B cell (primary cell): ENCODE measurements at regions not wholly inside any gene's neighbourhood (a gene's known extent, or its start where the extent isn't known, plus 50 kb on each side); places are given as distances from the start of the nearest gene placed in this dataset.

Source experiments
- ATAC-seq: fragments of 200-7000 bp; cut with Tn5 transposase; one replicate; pipeline ENCODE4 v1.10.0; 2021; ENCODE audit warnings: low read depth, mild to moderate bottlenecking, moderate number of reproducible peaks, moderate library complexity
- CTCF ChIA-PET: fragments of 350-600 bp; sonication (Branson Sonifier 250); formaldehyde crosslinking; loops from one replicate; lab custom pipeline; 2021; ENCODE audit warnings: antibody characterized with exemption, inconsistent platforms; lab: Charles Lee
- POLR2A ChIA-PET: fragments of 350-600 bp; sonication (Branson Sonifier 250); formaldehyde crosslinking; loops from one replicate; lab custom pipeline; 2021; ENCODE audit warnings: antibody characterized with exemption; lab: Charles Lee
- DNase-seq: peaks from one replicate; pipeline ENCODE4 v3.0.0; 2013
- H2AFZ ChIP-seq: 2 replicates; pipeline ENCODE4 v1.6.1; 2012; ENCODE audit warnings: mild to moderate bottlenecking, low read depth, low read length; ENCODE audit not compliant: insufficient read depth, poor library complexity, severe bottlenecking
- H3K27ac ChIP-seq, 2 donors: 1 replicate in 1 of 2; 2 replicates in 1 of 2; pipeline ENCODE4 v1.5.1; 2012 to 2013; ENCODE audit warnings: low read length in 2 of 2, mild to moderate bottlenecking in 2 of 2, moderate library complexity in 1 of 2
- H3K27me3 ChIP-seq, 4 experiments: fragments of 200-600 bp in 1 of 4; sonication (generic) in 1 of 4; replicated peaks in 1 of 4; 1 replicate in 2 of 4; 2 replicates in 2 of 4; pipeline versions ENCODE4 v1.6.1 to v1.7.0; 2013 to 2016; ENCODE audit warnings: low read length in 3 of 4, mild to moderate bottlenecking in 2 of 4, mixed read lengths in 1 of 4, moderate library complexity in 1 of 4; ENCODE audit not compliant: insufficient read depth in 4 of 4, control insufficient read depth in 3 of 4; ENCODE audit errors: control extremely low read depth in 1 of 4
- H3K36me3 ChIP-seq, 2 experiments: replicated peaks in 1 of 2; 1 replicate in 1 of 2; 2 replicates in 1 of 2; pipeline versions ENCODE4 v1.6.1 to v1.7.1; 2013; ENCODE audit warnings: low read length in 1 of 2; ENCODE audit not compliant: insufficient read depth in 2 of 2, control insufficient read depth in 1 of 2; ENCODE audit errors: control extremely low read depth in 1 of 2, extremely low read depth in 1 of 2
- H3K4me1 ChIP-seq, 2 donors: fragments of 200-600 bp in 1 of 2; sonication (generic) in 1 of 2; 1 replicate in 1 of 2; 2 replicates in 1 of 2; pipeline versions ENCODE4 v1.5.1 to v1.6.1; 2013 to 2017; ENCODE audit warnings: low read length in 2 of 2; ENCODE audit not compliant: control insufficient read depth in 2 of 2, insufficient read depth in 2 of 2
- H3K4me2 ChIP-seq: replicated peaks from 2 replicates; pipeline ENCODE3; 2012; ENCODE audit warnings: mild to moderate bottlenecking, low read depth, low read length; ENCODE audit not compliant: poor library complexity, severe bottlenecking
- H3K4me3 ChIP-seq, 5 experiments: fragments of 200-600 bp in 1 of 5; sonication (generic) in 1 of 5; 1 replicate in 3 of 5; 2 replicates in 2 of 5; pipeline versions ENCODE4 v1.5.1 to v1.7.0; 2011 to 2016; ENCODE audit warnings: low read length in 4 of 5, mild to moderate bottlenecking in 4 of 5, low read depth in 2 of 5, control low read depth in 1 of 5, moderate library complexity in 1 of 5; ENCODE audit not compliant: insufficient read depth in 1 of 5; ENCODE audit errors: control extremely low read depth in 1 of 5, extremely low read depth in 1 of 5
- H3K79me2 ChIP-seq: fragments of 200-600 bp; sonication (generic); one replicate; pipeline ENCODE4 v1.6.0; 2016; ENCODE audit warnings: low read length; ENCODE audit not compliant: control insufficient read depth, insufficient read depth
- H3K9ac ChIP-seq: fragments of 200-600 bp; sonication (generic); 2 replicates; pipeline ENCODE4 v1.6.1; 2017; ENCODE audit warnings: mild to moderate bottlenecking, low read length, moderate library complexity
- H3K9me3 ChIP-seq, 3 donors: one replicate each; pipeline versions ENCODE4 v1.6.1 to v1.7.1; 2013; ENCODE audit warnings: low read length in 2 of 3; ENCODE audit not compliant: control insufficient read depth in 2 of 3, insufficient read depth in 1 of 3; ENCODE audit errors: control extremely low read depth in 1 of 3
- H4K20me1 ChIP-seq: 2 replicates; pipeline ENCODE4 v1.6.0; 2012; ENCODE audit warnings: mild to moderate bottlenecking, low read length; ENCODE audit not compliant: insufficient read depth, control insufficient read depth, poor library complexity, severe bottlenecking
- H3K27ac Mint-ChIP-seq: one replicate; pipeline ENCODE4 v1.8.0; 2021; ENCODE audit warnings: mixed read lengths
- H3K27me3 Mint-ChIP-seq: one replicate; pipeline ENCODE4 v1.8.0; 2021; ENCODE audit warnings: mixed read lengths
- H3K4me1 Mint-ChIP-seq: one replicate; pipeline ENCODE4 v1.8.0; 2021; ENCODE audit warnings: mixed read lengths
- H3K4me3 Mint-ChIP-seq: one replicate; pipeline ENCODE4 v1.8.0; 2021; ENCODE audit warnings: mixed read lengths
- H3K9me3 Mint-ChIP-seq: one replicate; pipeline ENCODE4 v1.8.0; 2022; ENCODE audit warnings: mixed read lengths; ENCODE audit not compliant: insufficient read depth
- CTCF ChIP-seq: fragments of 200-600 bp; IDR thresholded peaks from one replicate; pipeline ENCODE4 v1.8.0; 2022; ENCODE audit warnings: antibody characterized with exemption, mild to moderate bottlenecking
- EZH2 ChIP-seq: IDR thresholded peaks from 2 replicates; pipeline ENCODE4 v1.6.1; 2012; ENCODE audit warnings: borderline replicate concordance, low read depth, mild to moderate bottlenecking, moderate library complexity, low read length; ENCODE audit not compliant: insufficient read depth, poor library complexity, severe bottlenecking
- WGBS: methylation state at CpG from one replicate; pipeline ENCODE4 v1.1.5; 2013; ENCODE audit warnings: missing lambda C conversion rate; ENCODE audit not compliant: insufficient coverage; 5-methylcytosine and 5-hydroxymethylcytosine counted together
- intact Hi-C: fragments of 100-400 bp; cut with micrococcal nuclease; formaldehyde crosslinking; loops from one replicate; pipeline ENCODE4 v1.10.0; 2022

- Histone ChIP-seq H4K20me1 (no peaks in the 10 kb centered on the region), H3K4me3 (no peak overlapping the region), H2AFZ (no peak overlapping the region), H3K27me3 (no peaks in the 10 kb centered on the region), H3K36me3 (no peaks in the 10 kb centered on the region), H3K4me2 (no peak overlapping the region), H3K27ac (no peak overlapping the region), H3K9ac (no peak overlapping the region), H3K4me1 (no peaks in the 10 kb centered on the region), H3K9me3 (peaks cover 0 to 6% (median 0%) of the 10 kb centered on the region in 3 donors), H3K79me2 (no peaks in the 10 kb centered on the region)
- Mint-ChIP-seq H3K4me3 (no peak overlapping the region), H3K27ac (no peak overlapping the region), H3K27me3 (no peaks in the 10 kb centered on the region), H3K9me3 (no peaks in the 10 kb centered on the region), H3K4me1 (no peaks in the 10 kb centered on the region)
- ATAC-seq (no peak), DNase-seq (no peak)
- no peak for TF ChIP-seq EZH2
- TF ChIP-seq CTCF: no peak
- POLR2A ChIA-PET: no interaction called here
- 86% methylated on average over 1 of the region's 4 CpGs for WGBS
- intact Hi-C loops: no loop called here
- CTCF ChIA-PET: no interaction called here
Observed at GRCh38 chr1:239913141-239913585, 178.5 kb upstream of the FMN2 start.

- WGBS: 55% methylated on average over 2 of the region's 5 CpGs
- CTCF ChIA-PET: no interaction called here
- no peak for DNase-seq
Observed at GRCh38 chr1:239914751-239915231, 176.9 kb upstream of the FMN2 start.

More at GRCh38 chr1:239914751-239915231, 176.9 kb upstream of the FMN2 start:
- intact Hi-C loops: no loop called here
- Histone ChIP-seq H2AFZ (no peak overlapping the region), H3K4me2 (no peak overlapping the region), H3K79me2 (no peaks in the 10 kb centered on the region), H3K9ac (no peak overlapping the region), H3K36me3 (no peaks in the 10 kb centered on the region), H3K4me3 (no peak overlapping the region), H3K27ac (no peak overlapping the region), H3K4me1 (no peaks in the 10 kb centered on the region), H4K20me1 (no peaks in the 10 kb centered on the region), H3K9me3 (no peaks in the 10 kb centered on the region), H3K27me3 (no peaks in the 10 kb centered on the region)
- no peak overlapping the region for H3K27ac Mint-ChIP-seq
- H3K4me1 Mint-ChIP-seq: no peaks in the 10 kb centered on the region
- H3K27me3 Mint-ChIP-seq: no peaks in the 10 kb centered on the region
- TF ChIP-seq EZH2: no peak
- TF ChIP-seq CTCF: no peak
- POLR2A ChIA-PET: no interaction called here
- no peaks in the 10 kb centered on the region for H3K9me3 Mint-ChIP-seq
- H3K4me3 Mint-ChIP-seq: no peak overlapping the region
- no peak for ATAC-seq
